ENCODE measurements at regions not wholly inside any gene's neighbourhood (a gene's known extent, or its start where the extent isn't known, plus 50 kb on each side); places are given as distances from the start of the nearest gene placed in this dataset.

GRCh38 chr19:16012552-16012951 lies 63.7 kb upstream of the TPM4 start:
- H3K23me2 ChIP-seq (ENCODE audit: low read depth, low read length): no peaks in the 10 kb centered on the region
- H2BK20ac ChIP-seq (ENCODE audit: low read length): no peak overlapping the region
- CTCF ChIA-PET (ENCODE audit: partially characterized antibody): no interaction called here
- peaks cover 38 to 76% of the 10 kb centered on the region in 2 experiments for H3K9me3 ChIP-seq (ENCODE audit: insufficient read depth in 2 of 2, low read depth in 1 of 2, low read length in 1 of 2)
- H4K5ac ChIP-seq (ENCODE audit: insufficient read length, low read depth, low read length): no peak overlapping the region
- H2BK12ac ChIP-seq (ENCODE audit: low read depth, low read length): no peak overlapping the region
- no peak overlapping the region for H3K27ac ChIP-seq (ENCODE audit: low read depth, low read length)
- H4K20me1 ChIP-seq (replicated peaks in 1 of 2; ENCODE audit: control insufficient read depth in 1 of 2, insufficient read depth in 2 of 2, low read length in 2 of 2): no peaks in the 10 kb centered on the region
- no peak overlapping the region for H2BK15ac ChIP-seq (ENCODE audit: low read length)
- H4K8ac ChIP-seq (ENCODE audit: extremely low read depth, insufficient read depth, low read length): no peak overlapping the region
- H3K9ac ChIP-seq (replicated peaks in 1 of 4; ENCODE audit: extremely low read depth in 1 of 4, low read depth in 3 of 4, low read length in 3 of 4): no peak overlapping the region
- no peaks in the 10 kb centered on the region for H3K79me2 ChIP-seq (ENCODE audit: control insufficient read depth in 1 of 2, insufficient read depth in 2 of 2, low read length in 2 of 2)
- H2BK120ac ChIP-seq (replicated peaks; ENCODE audit: low read depth, low read length): no peak overlapping the region
- no peak overlapping the region for H3K4me3 ChIP-seq (ENCODE audit: extremely low read depth in 1 of 4, insufficient read depth in 2 of 4, low read depth in 3 of 4, low read length in 4 of 4)
- H3K4me1 ChIP-seq (replicated peaks in 1 of 4; ENCODE audit: control insufficient read depth in 3 of 4, insufficient read depth in 4 of 4, low read length in 3 of 4): no peaks in the 10 kb centered on the region
- no peaks in the 10 kb centered on the region for H3K79me1 ChIP-seq (ENCODE audit: low read depth, low read length)
- H3K14ac ChIP-seq (ENCODE audit: insufficient read length): no peak overlapping the region
- H3K27me3 ChIP-seq (replicated peaks in 1 of 4; ENCODE audit: control insufficient read depth in 3 of 4, extremely low read depth in 1 of 4, insufficient read depth in 3 of 4, low read length in 3 of 4): no peaks in the 10 kb centered on the region
- H2BK5ac ChIP-seq (ENCODE audit: low read depth, low read length): no peak overlapping the region
- no peak overlapping the region for H3K4me2 ChIP-seq (ENCODE audit: insufficient read depth in 1 of 2, low read depth in 2 of 2, low read length in 2 of 2)
- no peak overlapping the region for H3K56ac ChIP-seq (replicated peaks; ENCODE audit: insufficient read length, low read depth, low read length)
- no peak overlapping the region for H2AK5ac ChIP-seq (ENCODE audit: low read depth, low read length)
- FAIRE-seq (no peak), DNase-seq (ENCODE audit: low read depth in 1 of 2, low spot score in 2 of 2) (no peak)
- WGBS, 2 experiments (ENCODE audit: extremely low coverage in 1 of 2, insufficient coverage in 1 of 2, insufficient read length in 1 of 2, insufficient replicate concordance in 2 of 2, low coverage in 1 of 2, low lambda C conversion rate in 2 of 2, missing lambda C conversion rate in 1 of 2): 94% methylated on average over 4 of the region's 4 CpGs; no CpG with 5 or more reads in 1 of the 2 experiments
- H3K4ac ChIP-seq (replicated peaks; ENCODE audit: insufficient read length, low read depth, low read length): no peak overlapping the region
- H3K23ac ChIP-seq (ENCODE audit: insufficient read length): no peak overlapping the region
- no peak for TF ChIP-seq CTBP2 (IDR thresholded peaks at IDR 0.05; ENCODE audit: borderline replicate concordance, insufficient read depth, insufficient read length, low read length)
- TF ChIP-seq BCL11A (IDR thresholded peaks at IDR 0.05; ENCODE audit: low read depth in 2 of 2, low read length in 2 of 2): no peak
- H2AFZ ChIP-seq (ENCODE audit: low read length): no peak overlapping the region
- POLR2A ChIA-PET (ENCODE audit: partially characterized antibody): no interaction called here
- no peaks in the 10 kb centered on the region for H3K36me3 ChIP-seq (ENCODE audit: control insufficient read depth in 2 of 4, insufficient read depth in 4 of 4, low read length in 3 of 4)
- no peak overlapping the region for H3K18ac ChIP-seq (ENCODE audit: extremely low read depth, low read length)
- no peak overlapping the region for H4K91ac ChIP-seq (replicated peaks; ENCODE audit: insufficient read length, low read length)

All from H1 (cell line).